Neural progenitor cell (in vitro differentiated cells): ENCODE measurements at regions not wholly inside any gene's neighbourhood (a gene's known extent, or its start where the extent isn't known, plus 50 kb on each side); places are given as distances from the start of the nearest gene placed in this dataset.

Experiments used
- DNase-seq: peaks from one replicate; pipeline ENCODE4 v3.0.0-alpha.2; 2016; ENCODE audit warnings: low spot score
- H2AFZ ChIP-seq: fragments of 200-600 bp; sonication (generic); replicated peaks from 2 replicates; pipeline ENCODE4 v1.6.1; 2016; ENCODE audit warnings: antibody characterized with exemption
- H3F3A ChIP-seq: fragments of 200-600 bp; sonication (generic); 2 replicates; pipeline ENCODE4 v1.6.1; 2016; ENCODE audit warnings: antibody characterized with exemption, low read depth
- H3K27ac ChIP-seq: fragments of 200-600 bp; sonication (generic); 2 replicates; pipeline ENCODE4 v1.5.1; 2016; ENCODE audit warnings: mild to moderate bottlenecking
- H3K27me3 ChIP-seq: fragments of 200-600 bp; sonication (generic); 2 replicates; pipeline ENCODE4 v1.6.1; 2016; ENCODE audit warnings: mild to moderate bottlenecking, moderate library complexity
- H3K36me3 ChIP-seq: fragments of 200-600 bp; sonication (generic); 2 replicates; pipeline ENCODE4 v1.5.1; 2016
- H3K4me1 ChIP-seq: fragments of 200-600 bp; sonication (generic); 2 replicates; pipeline ENCODE4 v1.6.1; 2016; ENCODE audit warnings: mixed run types
- H3K4me2 ChIP-seq: fragments of 200-600 bp; sonication (generic); 2 replicates; pipeline ENCODE4 v1.6.1; 2016
- H3K4me3 ChIP-seq: fragments of 200-600 bp; sonication (generic); 2 replicates; pipeline ENCODE4 v1.5.1; 2016
- H3K79me2 ChIP-seq: fragments of 200-600 bp; sonication (generic); 2 replicates; pipeline ENCODE4 v1.6.1; 2016; ENCODE audit warnings: low read depth
- H3K9ac ChIP-seq: fragments of 200-600 bp; sonication (generic); 2 replicates; pipeline ENCODE4 v1.6.1; 2016
- H3K9me3 ChIP-seq: fragments of 200-600 bp; sonication (generic); 2 replicates; pipeline ENCODE4 v1.5.1; 2016; ENCODE audit warnings: low read depth
- H4K20me1 ChIP-seq: fragments of 200-600 bp; sonication (generic); 2 replicates; pipeline ENCODE4 v1.6.1; 2016; ENCODE audit warnings: low read depth
- H3K27ac Mint-ChIP-seq: 3 replicates; pipeline ENCODE4 v1.8.0; 2021; ENCODE audit warnings: mixed read lengths
- H3K27me3 Mint-ChIP-seq: 2 replicates; pipeline ENCODE4 v1.8.0; 2022; ENCODE audit warnings: low read depth, mild to moderate bottlenecking, inconsistent platforms, moderate library complexity, mixed read lengths; ENCODE audit not compliant: insufficient read depth
- H3K36me3 Mint-ChIP-seq: 3 replicates; pipeline ENCODE4 v1.8.0; 2021; ENCODE audit warnings: mixed read lengths
- H3K4me1 Mint-ChIP-seq: 3 replicates; pipeline ENCODE4 v1.8.0; 2021; ENCODE audit warnings: mixed read lengths
- H3K4me3 Mint-ChIP-seq: 3 replicates; pipeline ENCODE4 v1.8.0; 2021; ENCODE audit warnings: mild to moderate bottlenecking, moderate library complexity, mixed read lengths
- H3K9me3 Mint-ChIP-seq: 3 replicates; pipeline ENCODE4 v1.8.0; 2020; ENCODE audit warnings: mixed read lengths
- EZH2 ChIP-seq: fragments of 200-600 bp; sonication (generic); IDR thresholded peaks from 2 replicates; pipeline ENCODE4 v1.6.1; 2017; ENCODE audit warnings: antibody characterized with exemption, mild to moderate bottlenecking, moderate library complexity
- EZH2phosphoT487 ChIP-seq: fragments of 200-600 bp; sonication (generic); IDR thresholded peaks from 2 replicates; pipeline ENCODE4 v1.6.1; 2017; ENCODE audit warnings: antibody characterized with exemption
- TF ChIP-seq, protein P1 (sequence below): fragments of 200-600 bp; sonication (generic); IDR thresholded peaks from 2 replicates; pipeline ENCODE4 v1.5.1; 2017; ENCODE audit warnings: antibody characterized with exemption, mild to moderate bottlenecking

- H3F3A ChIP-seq = no peaks in the 10 kb centered on the region
- H3K9ac ChIP-seq = no peak overlapping the region
- Mint-ChIP-seq H3K27me3 (peaks cover 2% of the 10 kb centered on the region), H3K9me3 (peaks cover 28% of the 10 kb centered on the region), H3K4me1 (peaks cover 4% of the 10 kb centered on the region), H3K36me3 (peaks cover 16% of the 10 kb centered on the region), H3K27ac (no peak overlapping the region), H3K4me3 (no peak overlapping the region)
- H3K79me2 ChIP-seq = no peaks in the 10 kb centered on the region
- TF ChIP-seq EZH2phosphoT487 = no peak
- TF ChIP-seq EZH2 = no peak
- TF ChIP-seq, protein P1, sequence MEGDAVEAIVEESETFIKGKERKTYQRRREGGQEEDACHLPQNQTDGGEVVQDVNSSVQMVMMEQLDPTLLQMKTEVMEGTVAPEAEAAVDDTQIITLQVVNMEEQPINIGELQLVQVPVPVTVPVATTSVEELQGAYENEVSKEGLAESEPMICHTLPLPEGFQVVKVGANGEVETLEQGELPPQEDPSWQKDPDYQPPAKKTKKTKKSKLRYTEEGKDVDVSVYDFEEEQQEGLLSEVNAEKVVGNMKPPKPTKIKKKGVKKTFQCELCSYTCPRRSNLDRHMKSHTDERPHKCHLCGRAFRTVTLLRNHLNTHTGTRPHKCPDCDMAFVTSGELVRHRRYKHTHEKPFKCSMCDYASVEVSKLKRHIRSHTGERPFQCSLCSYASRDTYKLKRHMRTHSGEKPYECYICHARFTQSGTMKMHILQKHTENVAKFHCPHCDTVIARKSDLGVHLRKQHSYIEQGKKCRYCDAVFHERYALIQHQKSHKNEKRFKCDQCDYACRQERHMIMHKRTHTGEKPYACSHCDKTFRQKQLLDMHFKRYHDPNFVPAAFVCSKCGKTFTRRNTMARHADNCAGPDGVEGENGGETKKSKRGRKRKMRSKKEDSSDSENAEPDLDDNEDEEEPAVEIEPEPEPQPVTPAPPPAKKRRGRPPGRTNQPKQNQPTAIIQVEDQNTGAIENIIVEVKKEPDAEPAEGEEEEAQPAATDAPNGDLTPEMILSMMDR = no peak
- H3K9me3 ChIP-seq = peaks cover 5% of the 10 kb centered on the region
- no peak overlapping the region for H3K27ac ChIP-seq
- H2AFZ ChIP-seq = no peak overlapping the region
- H3K36me3 ChIP-seq = no peaks in the 10 kb centered on the region
- no peaks in the 10 kb centered on the region for H3K4me1 ChIP-seq
- H3K4me3 ChIP-seq = no peak overlapping the region
- no peaks in the 10 kb centered on the region for H4K20me1 ChIP-seq
- DNase-seq = no peak
- no peak overlapping the region for H3K4me2 ChIP-seq
- no peaks in the 10 kb centered on the region for H3K27me3 ChIP-seq
Observed at GRCh38 chr3:147538034-147538433, 128.9 kb downstream of the ZIC1 start.

GRCh38 chr3:147540921-147541320 is 131.8 kb downstream of the ZIC1 start:
- H3K4me3 ChIP-seq = no peak overlapping the region
- no peak overlapping the region for H3K4me2 ChIP-seq
- Mint-ChIP-seq H3K9me3 (peaks cover 28% of the 10 kb centered on the region), H3K27me3 (peaks cover 2% of the 10 kb centered on the region), H3K27ac (no peak overlapping the region), H3K36me3 (peaks cover 16% of the 10 kb centered on the region), H3K4me3 (no peak overlapping the region), H3K4me1 (peaks cover 11% of the 10 kb centered on the region)
- no peaks in the 10 kb centered on the region for H3K79me2 ChIP-seq
- peaks cover 5% of the 10 kb centered on the region for H3K9me3 ChIP-seq
- peaks cover 5% of the 10 kb centered on the region for H3K4me1 ChIP-seq
- TF ChIP-seq, protein P1 = no peak
- TF ChIP-seq EZH2 (no peak), EZH2phosphoT487 (no peak)
- no peaks in the 10 kb centered on the region for H3K36me3 ChIP-seq
- DNase-seq = no peak
- no peak overlapping the region for H3K27ac ChIP-seq
- H3K27me3 ChIP-seq = no peaks in the 10 kb centered on the region
- no peak overlapping the region for H3K9ac ChIP-seq
- H4K20me1 ChIP-seq = no peaks in the 10 kb centered on the region
- H3F3A ChIP-seq = no peaks in the 10 kb centered on the region
- no peak overlapping the region for H2AFZ ChIP-seq

DNA sequence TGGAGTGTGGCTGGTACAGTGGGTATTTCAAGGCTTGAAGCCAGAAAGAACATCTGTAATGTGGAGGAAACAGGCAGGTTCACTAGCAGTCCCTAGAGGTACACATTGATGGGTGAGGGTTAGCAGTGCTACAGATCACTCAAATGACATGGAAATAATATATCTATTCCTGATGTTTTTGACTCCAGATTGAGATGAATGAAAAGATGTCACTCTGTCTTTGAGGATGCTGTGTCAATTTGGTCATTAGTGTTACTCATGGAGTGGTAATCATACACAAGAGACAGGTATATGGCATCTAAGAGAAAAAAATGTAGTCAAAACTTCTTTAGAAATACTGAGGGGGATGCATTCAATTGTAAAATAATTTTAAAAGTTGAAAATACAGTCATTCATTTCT is 135.1 kb downstream of the ZIC1 start:
- no peak for TF ChIP-seq EZH2
- Histone ChIP-seq H3K36me3 (no peaks in the 10 kb centered on the region), H3K79me2 (no peaks in the 10 kb centered on the region), H3K4me3 (no peak overlapping the region), H3K4me2 (no peak overlapping the region), H2AFZ (peak overlapping the region; percentile 81), H3K27ac (no peak overlapping the region), H3K27me3 (no peaks in the 10 kb centered on the region), H4K20me1 (no peaks in the 10 kb centered on the region), H3F3A (no peaks in the 10 kb centered on the region), H3K9me3 (peaks cover 5% of the 10 kb centered on the region), H3K4me1 (peaks cover 5% of the 10 kb centered on the region), H3K9ac (no peak overlapping the region)
- Mint-ChIP-seq H3K36me3 (peaks cover 9% of the 10 kb centered on the region), H3K4me1 (peaks cover 8% of the 10 kb centered on the region), H3K27ac (no peak overlapping the region), H3K4me3 (no peak overlapping the region), H3K9me3 (peaks cover 24% of the 10 kb centered on the region), H3K27me3 (peaks cover 4% of the 10 kb centered on the region)
- DNase-seq = no peak

- TF ChIP-seq EZH2 (no peak), EZH2phosphoT487 (no peak)
- TF ChIP-seq, protein P1 = no peak
- H3K79me2 ChIP-seq = no peaks in the 10 kb centered on the region
- H3K4me3 ChIP-seq = no peak overlapping the region
- no peaks in the 10 kb centered on the region for H3K27me3 ChIP-seq
- Mint-ChIP-seq H3K4me1 (peaks cover 7% of the 10 kb centered on the region), H3K27ac (no peak overlapping the region), H3K27me3 (peaks cover 3% of the 10 kb centered on the region), H3K4me3 (no peak overlapping the region), H3K9me3 (peaks cover 3% of the 10 kb centered on the region), H3K36me3 (peaks cover 2% of the 10 kb centered on the region)
- DNase-seq = no peak
- no peak overlapping the region for H3K9ac ChIP-seq
- no peak overlapping the region for H3K27ac ChIP-seq
- no peak overlapping the region for H3K4me2 ChIP-seq
- H3K9me3 ChIP-seq = no peaks in the 10 kb centered on the region
- H4K20me1 ChIP-seq = no peaks in the 10 kb centered on the region
- no peaks in the 10 kb centered on the region for H3K36me3 ChIP-seq
- no peaks in the 10 kb centered on the region for H3K4me1 ChIP-seq
- no peaks in the 10 kb centered on the region for H3F3A ChIP-seq
- H2AFZ ChIP-seq = no peak overlapping the region
Observed at GRCh38 chr3:147551491-147551890, 142.3 kb downstream of the ZIC1 start.
